ENCODE measurements at regions not wholly inside any gene's neighbourhood (a gene's known extent, or its start where the extent isn't known, plus 50 kb on each side); places are given as distances from the start of the nearest gene placed in this dataset.

DNA sequence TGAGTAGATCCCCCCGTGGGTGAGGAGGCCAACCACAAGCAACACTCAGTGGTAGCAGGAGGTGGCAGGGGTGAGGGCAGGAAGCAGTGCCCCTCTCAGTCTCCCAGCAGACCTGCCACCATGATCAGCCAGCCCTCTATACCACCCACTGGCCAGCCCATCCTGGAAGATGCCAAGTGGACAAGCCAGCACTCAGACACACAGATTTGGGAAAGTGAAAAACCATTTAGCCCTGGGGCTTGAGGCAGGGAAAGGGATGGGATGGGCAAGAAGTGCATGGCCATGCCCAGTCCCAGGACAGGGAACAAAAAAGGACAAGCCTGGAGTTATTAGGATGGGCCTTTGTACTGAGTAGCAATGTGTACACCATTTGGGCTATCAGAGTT lies 76.9 kb downstream of the HFE start:
- Mint-ChIP-seq H3K36me3 (ENCODE audit: low read depth) (peaks cover 44% of the 10 kb centered on the region), H3K27ac (peak overlapping the region; percentile 31), H3K9me3 (no peaks in the 10 kb centered on the region), H3K27me3 (no peaks in the 10 kb centered on the region), H3K4me1 (peaks cover 40% of the 10 kb centered on the region), H3K4me3 (no peak overlapping the region)
- TF ChIP-seq CTCF (IDR thresholded peaks at IDR 0.05): no peak
- DNase-seq (no peak), ATAC-seq (ENCODE audit: low read depth) (no peak)
- intact Hi-C loops (cut with micrococcal nuclease): no loop called here
- POLR2A ChIA-PET: interaction anchor here (1.1 to 10.1 kb wide), 2 partner anchors 28 to 40 kb away, joined by 3 to 1229 read pairs; a partner anchor contains a TSS
- CTCF ChIA-PET: no interaction called here

DNA sequence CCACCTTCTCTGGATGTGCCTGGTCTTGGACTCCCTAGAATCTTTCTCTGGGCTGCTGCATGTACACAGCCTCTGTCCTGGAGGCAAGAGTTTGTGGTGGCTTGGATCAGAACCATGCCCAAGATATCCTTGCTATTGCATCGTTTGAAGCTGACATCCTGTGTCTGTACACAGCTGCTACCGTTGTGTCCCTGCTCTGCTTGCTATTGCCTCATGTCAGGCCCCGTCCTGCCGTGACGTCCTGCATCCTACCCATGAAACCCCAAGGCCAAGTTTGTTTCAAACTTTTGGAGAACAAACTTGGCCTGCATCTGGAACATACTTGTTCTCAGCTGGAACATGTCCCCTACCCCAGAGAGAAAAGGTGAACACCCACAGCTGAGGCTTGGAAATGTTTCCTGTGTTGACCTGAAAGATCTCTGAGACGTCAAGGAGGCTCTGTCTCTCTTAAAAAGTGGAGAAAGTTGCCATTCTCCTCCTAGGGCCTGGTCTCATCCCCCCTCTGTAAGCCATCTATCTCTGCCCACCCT lies 78.1 kb downstream of the HFE start:
- Mint-ChIP-seq H3K27me3 (no peaks in the 10 kb centered on the region), H3K4me3 (no peak overlapping the region), H3K4me1 (peaks cover 37% of the 10 kb centered on the region), H3K9me3 (no peaks in the 10 kb centered on the region), H3K36me3 (ENCODE audit: low read depth) (peaks cover 34% of the 10 kb centered on the region), H3K27ac (peak overlapping the region; percentile 63)
- no peak for DNase-seq
- POLR2A ChIA-PET: interaction anchor here (1.8 kb wide), 1 partner anchor 9 kb away, joined by 7 read pairs; a partner anchor contains a TSS
- CTCF ChIA-PET: no interaction called here
- intact Hi-C loops (cut with micrococcal nuclease): no loop called here
- TF ChIP-seq CTCF (IDR thresholded peaks at IDR 0.05): no peak
- ATAC-seq (ENCODE audit: low read depth): no peak

DNA sequence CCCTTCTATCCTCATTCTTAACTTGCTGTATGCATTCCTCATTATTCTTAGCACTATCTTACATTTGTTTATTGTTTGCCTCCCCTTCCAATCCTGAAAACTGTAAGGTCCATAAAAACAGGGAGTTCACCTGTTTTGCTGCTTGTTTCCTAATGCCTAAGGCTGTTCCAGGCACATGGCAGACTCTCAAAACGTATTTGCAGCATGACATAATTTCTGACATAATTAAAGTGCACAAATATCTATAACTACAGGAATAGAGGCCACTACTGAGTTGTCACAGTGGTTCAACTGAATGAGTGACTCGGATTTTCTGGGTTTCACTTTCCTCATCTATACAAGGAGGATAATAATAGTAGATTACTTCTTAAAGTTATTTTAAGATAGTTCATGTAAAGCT lies 83.0 kb downstream of the HFE start:
- CTCF ChIA-PET: interaction anchor here (1.1 kb wide), 1 partner anchor 12 kb away, joined by 4 read pairs; no protein-coding TSS in a partner anchor
- intact Hi-C loops (cut with micrococcal nuclease): loop anchor here (5.0 to 10.0 kb wide), 4 partner anchors 382 to 1305 kb away; partner anchors contain the start of gene ZNF184
- H3K27ac Mint-ChIP-seq: peak overlapping the region; percentile 99
- no peak for TF ChIP-seq CTCF (IDR thresholded peaks at IDR 0.05)
- POLR2A ChIA-PET: interaction anchor here (0.6 to 8.5 kb wide), 9 partner anchors 12 to 1653 kb away, joined by 3 to 427 read pairs (median 10); a partner anchor contains a TSS
- peaks cover 43% of the 10 kb centered on the region for H3K4me1 Mint-ChIP-seq
- peak overlapping the region; percentile 96 for H3K4me3 Mint-ChIP-seq
- ATAC-seq (ENCODE audit: low read depth) (no peak), DNase-seq (no peak)
- peaks cover 20% of the 10 kb centered on the region for H3K36me3 Mint-ChIP-seq (ENCODE audit: low read depth)
- H3K27me3 Mint-ChIP-seq: no peaks in the 10 kb centered on the region
- H3K9me3 Mint-ChIP-seq: no peaks in the 10 kb centered on the region

- Mint-ChIP-seq H3K4me1 (peaks cover 53% of the 10 kb centered on the region), H3K27me3 (no peaks in the 10 kb centered on the region), H3K9me3 (no peaks in the 10 kb centered on the region), H3K36me3 (ENCODE audit: low read depth) (peaks cover 13% of the 10 kb centered on the region), H3K4me3 (peak overlapping the region; percentile 96), H3K27ac (peak overlapping the region; percentile 99)
- no peak for TF ChIP-seq CTCF (IDR thresholded peaks at IDR 0.05)
- ChIA-PET CTCF (interaction anchor here (1.1 to 2.9 kb wide), 3 partner anchors 13 to 424 kb away, joined by 4 to 11 read pairs (median 4); a partner anchor contains a TSS), POLR2A (interaction anchor here (0.6 to 8.5 kb wide), 13 partner anchors 12 to 976 kb away, joined by 3 to 427 read pairs (median 10); a partner anchor contains a TSS)
- intact Hi-C loops (cut with micrococcal nuclease): loop anchor here (1.0 to 10.0 kb wide), 6 partner anchors 13 to 1304 kb away; partner anchors contain the start of gene ZNF184
- ATAC-seq (ENCODE audit: low read depth) (peak; percentile 3), DNase-seq (no peak)
Measured at GRCh38 chr6:26170951-26171841, 84.0 kb downstream of the HFE start.

GRCh38 chr6:26172608-26172968 lies 85.4 kb downstream of the HFE start:
- peak overlapping the region; percentile 99 for H3K27ac Mint-ChIP-seq
- H3K4me3 Mint-ChIP-seq: peak overlapping the region; percentile 96
- DNase-seq: no peak
- peak; percentile 35 for ATAC-seq (ENCODE audit: low read depth)
- peaks cover 51% of the 10 kb centered on the region for H3K4me1 Mint-ChIP-seq
- intact Hi-C loops (cut with micrococcal nuclease): loop anchor here (1.0 to 10.0 kb wide), 7 partner anchors 17 to 1580 kb away; partner anchors contain the start of gene ZNF184
- TF ChIP-seq CTCF (IDR thresholded peaks at IDR 0.05): no peak
- ChIA-PET CTCF (interaction anchor here (0.6 to 2.9 kb wide), 6 partner anchors 10 to 423 kb away, joined by 3 to 12 read pairs (median 5); a partner anchor contains a TSS), POLR2A (interaction anchor here (0.7 to 8.5 kb wide), 34 partner anchors 11 to 1720 kb away, joined by 3 to 427 read pairs (median 8); a partner anchor contains a TSS)
- H3K27me3 Mint-ChIP-seq: no peaks in the 10 kb centered on the region
- peaks cover 9% of the 10 kb centered on the region for H3K36me3 Mint-ChIP-seq (ENCODE audit: low read depth)
- no peaks in the 10 kb centered on the region for H3K9me3 Mint-ChIP-seq
